ENCODE measurements at regions not wholly inside any gene's neighbourhood (a gene's known extent, or its start where the extent isn't known, plus 50 kb on each side); places are given as distances from the start of the nearest gene placed in this dataset.

GRCh38 chr21:25326181-25326580 lies 281.1 kb downstream of the MRPL39 start:
- DNase-seq, result no peak

DNA sequence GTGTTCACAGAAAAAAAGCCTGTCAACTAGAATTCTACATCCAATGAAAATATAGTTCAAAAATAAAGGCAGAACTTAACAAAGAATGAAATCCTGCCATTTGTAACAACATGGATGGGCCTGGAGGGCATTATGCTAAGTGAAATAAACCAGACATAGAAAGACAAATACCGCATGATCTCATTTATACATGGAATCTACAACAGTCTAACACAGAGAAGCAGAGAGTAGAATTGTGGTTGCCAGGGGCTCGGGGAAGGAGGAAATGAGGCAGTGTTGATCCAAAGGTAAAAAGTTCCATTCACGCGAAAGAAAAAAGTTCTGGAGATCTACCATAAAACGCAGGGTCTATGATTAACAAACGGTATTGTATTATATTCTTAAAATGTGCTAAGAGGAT lies 282.6 kb downstream of the MRPL39 start:
- DNase-seq, result no peak

DNA sequence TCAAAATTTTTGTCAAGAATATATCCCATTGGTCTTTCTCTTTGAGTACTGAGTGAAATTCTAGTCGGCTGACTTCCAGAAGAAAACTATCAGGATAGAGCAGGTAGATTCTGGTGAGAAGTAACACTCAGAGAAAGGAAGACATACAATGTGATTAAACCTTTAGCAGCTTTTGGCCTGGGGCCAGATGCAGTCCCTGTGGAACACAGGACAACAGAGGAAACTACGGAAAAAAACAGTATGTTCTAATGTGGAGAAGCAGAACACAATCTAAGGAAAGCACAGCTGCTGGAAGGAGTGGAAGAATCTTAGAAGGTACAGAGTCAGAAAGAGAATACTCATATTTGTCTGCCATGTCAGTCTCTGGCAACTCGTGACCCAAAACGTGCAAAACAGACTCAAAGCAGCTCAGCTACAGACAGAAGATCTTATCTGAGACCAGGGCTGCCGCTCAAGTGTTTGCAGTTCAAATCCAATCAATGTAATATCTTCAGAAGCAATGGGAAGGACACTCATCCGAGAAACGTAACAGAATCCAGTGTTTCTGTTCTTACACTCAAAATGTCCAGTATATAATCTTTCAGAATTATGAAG lies 283.8 kb downstream of the MRPL39 start:
- no peak for DNase-seq

DNA sequence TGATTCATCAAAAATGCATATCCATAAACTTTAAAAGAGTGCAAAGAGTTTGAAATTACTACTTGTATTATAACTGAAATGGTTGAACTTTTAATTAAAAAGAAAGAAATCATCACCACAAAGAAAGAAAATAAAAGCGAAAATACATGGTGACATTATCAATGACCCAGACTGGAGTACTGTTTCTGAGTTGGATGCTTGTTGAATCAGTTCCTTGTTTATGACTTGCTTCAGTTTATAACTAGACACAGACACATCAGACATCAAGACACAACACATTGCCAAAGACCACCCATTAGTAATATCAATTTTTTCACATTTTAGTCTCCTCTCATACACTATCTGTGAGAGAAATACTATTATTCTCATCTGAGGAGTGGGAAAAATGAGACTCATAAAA lies 293.0 kb downstream of the MRPL39 start:
- DNase-seq, result no peak

DNA sequence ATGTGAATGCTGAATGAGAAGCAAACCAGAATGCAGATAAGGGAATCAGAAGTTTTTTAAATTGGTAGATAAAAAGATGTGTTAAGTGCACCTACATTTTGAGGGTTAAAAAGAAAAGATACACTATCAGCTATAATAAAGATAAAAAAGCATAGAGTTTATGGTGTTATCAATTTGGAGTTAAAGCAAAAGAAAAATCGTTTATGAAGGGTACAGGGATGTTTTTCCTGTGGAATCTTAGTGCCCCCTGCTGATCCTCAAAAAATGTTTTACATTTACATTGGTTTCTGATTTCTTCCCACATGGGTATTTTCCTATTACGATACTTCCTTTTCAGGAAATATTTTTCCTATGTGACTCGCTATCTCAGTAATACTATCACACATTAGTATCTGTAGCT lies 293.5 kb downstream of the MRPL39 start:
- DNase-seq, result no peak

- DNase-seq, result no peak
Observed at GRCh38 chr21:25307489-25307888, 299.8 kb downstream of the MRPL39 start.

DNA sequence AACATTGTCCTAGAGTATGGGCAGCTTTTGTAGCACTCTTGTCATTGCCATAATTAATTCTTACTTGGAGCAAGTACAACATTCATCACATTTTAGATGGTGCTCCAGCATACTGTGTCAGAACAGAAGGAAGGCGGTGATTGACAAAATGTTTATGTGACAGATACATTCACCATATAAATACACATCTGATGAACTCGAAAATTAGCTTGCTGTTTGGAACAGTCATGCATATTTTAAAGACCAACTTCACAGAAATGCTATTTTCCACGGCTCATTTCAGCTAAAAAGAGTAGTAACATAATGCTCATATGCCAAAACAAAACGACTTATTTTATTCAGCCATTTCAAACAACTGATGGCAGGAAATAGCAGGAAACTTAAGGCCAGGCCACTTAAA lies 302.7 kb downstream of the MRPL39 start:
- no peak for DNase-seq

- no peak for DNase-seq
Observed at GRCh38 chr21:25300632-25301031, 306.6 kb downstream of the MRPL39 start.

GRCh38 chr21:25298512-25299491 lies 308.5 kb downstream of the MRPL39 start:
- DNase-seq, result no peak

- DNase-seq, result no peak
Observed at GRCh38 chr21:25297117-25297516, 310.2 kb downstream of the MRPL39 start.

DNA sequence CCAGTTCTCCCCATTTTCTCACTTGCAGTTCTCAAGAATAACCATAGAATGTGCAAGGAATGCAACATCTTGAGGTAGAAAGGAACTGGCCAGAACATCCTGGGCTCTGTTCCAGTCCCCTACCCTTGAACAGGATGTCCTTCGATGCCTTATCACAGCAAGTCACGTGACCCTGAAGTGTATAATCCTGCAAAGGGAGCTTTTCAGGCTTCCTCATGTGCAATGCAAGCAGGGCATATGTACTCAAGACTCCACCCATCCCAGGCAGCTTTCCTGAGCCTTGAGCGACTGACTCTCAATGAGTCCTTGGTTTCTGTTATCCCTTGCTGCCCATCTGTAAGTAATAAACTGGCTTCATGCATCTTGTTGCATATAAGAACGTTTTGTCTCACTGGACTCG lies 311.0 kb downstream of the MRPL39 start:
- no peak for DNase-seq

- no peak for DNase-seq
Observed at GRCh38 chr21:25292396-25292795, 314.9 kb downstream of the MRPL39 start.

GRCh38 chr21:25283720-25284119 lies 323.6 kb downstream of the MRPL39 start:
- no peak for DNase-seq

- no peak for DNase-seq
Observed at GRCh38 chr21:25281134-25281533, 326.1 kb downstream of the MRPL39 start.

GRCh38 chr21:25280061-25280460 lies 327.2 kb downstream of the MRPL39 start:
- no peak for DNase-seq

- DNase-seq, result no peak
Observed at GRCh38 chr21:25273959-25274358, 333.3 kb downstream of the MRPL39 start.

GRCh38 chr21:25254491-25255174 lies 352.6 kb downstream of the MRPL39 start:
- no peak for DNase-seq

DNA sequence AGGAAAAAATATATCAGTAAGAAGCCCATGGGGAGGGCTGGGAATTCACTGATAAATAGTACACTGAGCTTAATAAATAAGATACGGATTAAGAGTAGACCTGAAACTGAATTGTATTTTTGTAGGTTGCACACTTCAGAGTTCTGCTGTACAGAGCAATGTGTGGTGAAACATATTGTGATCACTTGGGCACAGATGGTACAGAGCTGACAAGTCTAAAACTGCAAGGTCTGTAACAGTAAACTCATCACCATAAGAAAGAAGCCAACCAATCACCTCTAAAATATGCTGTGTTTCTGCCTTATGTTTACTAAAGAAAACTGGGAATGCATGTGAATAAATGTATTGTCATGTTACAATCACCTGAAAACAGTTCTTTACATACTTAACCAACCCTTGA lies 360.7 kb downstream of the MRPL39 start:
- DNase-seq, result no peak

DNA sequence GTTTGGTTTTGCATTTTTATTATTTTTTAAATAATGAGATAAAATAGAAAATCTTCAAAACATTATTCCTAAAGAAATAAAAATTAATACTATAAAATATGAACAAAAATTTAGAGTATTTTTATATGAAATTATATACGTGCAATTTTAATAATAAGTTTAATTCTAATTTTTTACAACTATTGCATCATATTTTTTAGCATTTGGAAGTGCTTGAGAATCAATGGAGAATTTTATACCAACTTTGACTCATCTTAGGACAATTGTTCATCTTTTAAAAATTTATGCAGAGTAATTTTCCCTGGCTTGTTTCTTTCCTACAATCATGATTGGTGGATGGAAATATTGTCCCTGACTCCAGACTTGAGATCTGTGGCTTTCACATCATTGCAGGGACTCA lies 362.5 kb downstream of the MRPL39 start:
- no peak for DNase-seq

- DNase-seq, result no peak
Observed at GRCh38 chr21:25243808-25244207, 363.5 kb downstream of the MRPL39 start.

DNA sequence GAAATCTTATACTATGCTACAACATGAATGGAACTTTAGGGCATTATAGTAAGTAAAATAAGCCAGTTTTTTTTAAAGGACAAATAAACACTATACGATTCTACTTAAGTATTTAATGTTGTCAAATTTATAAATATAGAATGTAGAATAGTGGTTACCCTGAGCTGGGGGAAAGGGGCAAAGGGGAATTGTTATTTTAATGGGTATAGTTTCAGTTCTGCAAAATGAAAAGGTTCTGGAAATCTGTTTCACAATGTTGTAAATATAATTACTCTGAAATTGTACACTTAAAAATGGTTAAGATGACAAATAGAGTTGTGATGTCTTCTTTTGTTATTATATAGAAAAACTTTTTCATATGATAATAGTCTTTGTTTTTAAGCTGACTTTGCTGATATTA lies 366.3 kb downstream of the MRPL39 start:
- DNase-seq, result no peak

DNA sequence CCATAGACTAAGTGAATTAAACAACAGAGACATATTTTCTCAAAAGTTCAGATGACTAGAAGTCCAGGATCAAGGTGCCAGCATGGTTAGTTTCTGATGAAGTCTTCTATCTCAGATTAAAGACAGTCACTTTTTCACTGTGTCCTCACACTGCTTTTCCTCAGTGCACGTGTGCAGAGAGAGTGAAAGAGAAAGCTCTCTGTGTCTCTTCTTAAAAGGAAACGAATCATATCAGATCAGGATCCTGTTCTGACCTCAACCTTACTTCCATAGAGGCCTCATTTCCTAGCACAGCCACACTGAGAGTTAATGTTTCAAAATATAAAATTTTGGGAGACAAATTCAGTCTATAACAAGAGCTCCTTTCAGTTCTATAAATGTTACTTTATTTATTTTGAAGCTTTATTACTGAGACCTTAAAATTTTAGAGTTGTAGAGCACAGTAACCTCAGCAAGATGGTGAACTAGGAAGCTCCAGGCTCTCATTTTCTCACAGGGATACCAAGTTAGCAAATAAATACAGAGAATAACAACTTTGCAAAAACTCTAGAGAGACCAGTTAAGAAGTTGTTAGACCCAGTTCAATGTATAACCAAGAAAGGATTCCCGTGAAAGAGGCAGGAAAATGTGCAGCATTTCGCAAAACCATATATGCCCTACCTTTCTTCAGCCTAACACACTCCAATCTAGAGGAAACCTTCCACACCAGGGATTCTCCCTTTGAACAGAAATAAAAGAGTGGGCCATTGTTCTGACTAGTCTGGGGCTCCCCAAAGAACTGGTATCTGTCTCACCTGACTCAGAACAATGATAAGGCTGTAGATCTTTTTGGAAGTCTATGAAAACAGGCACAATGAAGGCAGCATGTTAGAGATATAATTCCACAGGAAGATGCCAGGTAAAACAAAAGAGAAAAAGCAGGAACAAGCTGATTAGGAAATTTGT lies 372.2 kb downstream of the MRPL39 start:
- DNase-seq, result no peak

- no peak for DNase-seq
Observed at GRCh38 chr21:25220954-25221353, 386.3 kb downstream of the MRPL39 start.

Data from activated naive CD4-positive, alpha-beta T cell (primary cell).